EH (cell line): ENCODE measurements at regions not wholly inside any gene's neighbourhood (a gene's known extent, or its start where the extent isn't known, plus 50 kb on each side); places are given as distances from the start of the nearest gene placed in this dataset.
A peak's percentile ranks its signal among the peaks of the same experiment; 100 is the strongest.
"Not testable (repeated sequence)": the region's sequence is repeated elsewhere in the genome, so short reads cannot be mapped to it uniquely, and the experiment has no call there.

Source experiments
- DNase-seq: peaks from one replicate; pipeline ENCODE4 v3.0.0-alpha.2; 2015; ENCODE audit warnings: low read depth

DNA sequence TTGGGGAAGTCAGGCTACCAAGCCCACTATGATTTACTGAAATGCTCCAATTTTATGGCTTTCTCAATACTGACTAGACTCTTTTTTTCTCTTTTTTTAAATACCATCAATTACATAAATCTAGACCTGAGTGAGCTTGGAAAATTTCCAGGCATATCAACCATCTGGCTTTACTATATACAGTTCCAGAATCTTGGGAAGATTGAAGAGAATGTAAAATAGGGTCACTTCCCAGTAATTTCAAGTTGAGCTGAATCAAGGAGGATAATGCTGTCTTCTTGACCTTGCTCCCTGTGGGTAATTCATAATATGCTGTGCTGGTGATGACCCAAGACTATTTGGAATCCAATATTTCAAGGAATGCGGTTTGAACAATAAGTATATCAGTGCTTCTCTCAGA, 108.1 kb downstream of the MAP3K21 start:
- no peak for DNase-seq

GRCh38 chr1:233439721-233440120, 112.2 kb downstream of the MAP3K21 start:
- peak; percentile 3 for DNase-seq

DNA sequence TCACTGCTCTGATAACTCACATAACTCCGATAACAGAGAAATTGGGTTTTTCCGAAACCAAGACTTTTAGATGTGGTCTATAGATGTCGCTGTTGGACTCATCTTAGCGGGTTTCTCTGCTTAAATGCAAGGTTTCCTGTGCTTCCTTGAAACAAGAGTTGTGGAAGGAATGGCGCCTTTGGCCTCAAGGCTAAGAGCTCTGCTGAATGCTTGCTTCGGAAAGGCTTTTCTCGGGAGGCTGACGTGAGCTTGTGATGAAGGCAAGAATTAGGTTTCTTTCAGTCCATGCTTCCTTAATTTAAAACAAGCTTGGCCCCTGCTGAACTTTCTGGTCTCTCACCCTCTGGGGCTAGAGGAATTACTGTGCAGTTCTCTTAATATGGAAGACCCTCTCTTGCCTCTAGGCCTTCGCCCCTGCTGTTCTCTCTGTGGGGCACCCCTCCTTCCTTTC, 113.5 kb downstream of the MAP3K21 start:
- peak; percentile 68 for DNase-seq

DNA sequence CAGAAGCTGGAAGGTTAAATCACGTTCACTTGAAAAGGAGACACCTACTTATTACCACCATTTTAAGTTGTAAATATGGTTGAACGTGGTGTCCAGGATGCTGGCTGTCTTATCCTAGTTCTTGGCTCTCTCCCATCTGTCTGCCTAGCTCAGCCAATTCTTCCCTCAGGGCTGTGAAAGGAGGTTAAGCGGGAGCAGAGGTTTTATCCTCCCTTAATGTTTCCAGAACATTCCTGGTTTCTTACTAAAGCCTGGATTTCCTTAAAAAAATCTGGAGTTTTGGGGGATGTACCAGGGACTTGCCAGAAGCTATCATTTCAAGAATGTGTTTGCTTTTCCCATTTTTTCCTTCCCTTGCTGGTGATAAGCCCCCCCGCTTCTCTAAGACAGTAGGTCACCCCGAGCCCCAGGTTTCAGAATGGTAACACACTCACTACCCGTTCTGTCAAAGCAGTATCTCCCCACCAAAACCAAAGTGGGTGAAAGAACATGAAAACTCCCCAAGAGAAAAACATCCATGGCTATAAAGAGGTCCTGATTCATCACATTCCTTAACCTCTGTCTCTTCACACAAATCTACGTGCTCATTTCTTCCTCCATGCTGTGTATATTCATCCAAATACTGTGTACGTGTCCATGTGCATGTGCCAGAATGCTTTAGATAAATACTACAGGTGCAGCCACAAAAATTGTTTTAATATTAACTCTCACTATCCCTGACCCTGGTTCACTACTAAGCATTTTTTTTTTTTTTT, 114.7 kb downstream of the MAP3K21 start:
- peak; percentile 42 for DNase-seq

DNA sequence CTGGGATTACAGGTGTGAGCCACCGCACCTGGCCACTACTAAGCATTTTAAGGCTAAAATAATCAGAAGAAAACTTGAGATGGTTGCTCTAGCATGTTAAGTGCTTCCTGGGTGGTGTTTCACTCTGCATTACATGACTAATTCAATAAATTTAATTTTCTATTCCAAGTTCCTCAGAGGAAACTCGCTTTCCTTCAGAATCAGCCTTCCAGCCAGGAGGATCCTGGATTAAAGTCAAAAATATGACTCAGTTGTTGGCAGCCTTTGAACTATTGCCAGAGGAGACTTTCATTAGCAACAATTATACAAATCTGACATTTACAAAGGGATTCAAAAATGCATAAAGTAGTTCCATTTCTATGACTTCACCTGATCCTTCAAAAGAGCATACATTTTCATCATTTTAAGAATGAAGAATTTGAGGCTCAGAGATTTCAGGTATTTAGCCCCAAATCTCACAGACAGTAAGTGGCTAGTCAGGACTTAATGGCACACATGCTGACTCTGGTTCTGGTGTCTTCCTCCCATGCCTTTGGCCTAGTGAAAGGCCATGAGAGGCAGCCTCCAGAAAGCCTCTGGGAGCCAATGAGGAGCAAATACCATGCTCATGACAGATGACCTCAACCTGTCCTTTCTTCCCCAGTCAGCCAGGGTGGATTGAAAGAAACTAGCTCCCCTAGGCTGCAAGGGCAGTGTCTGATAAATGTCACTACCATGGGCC, 115.7 kb downstream of the MAP3K21 start:
- peak; percentile 37 for DNase-seq

GRCh38 chr1:233444484-233444883, 117.0 kb downstream of the MAP3K21 start:
- DNase-seq: no peak

DNA sequence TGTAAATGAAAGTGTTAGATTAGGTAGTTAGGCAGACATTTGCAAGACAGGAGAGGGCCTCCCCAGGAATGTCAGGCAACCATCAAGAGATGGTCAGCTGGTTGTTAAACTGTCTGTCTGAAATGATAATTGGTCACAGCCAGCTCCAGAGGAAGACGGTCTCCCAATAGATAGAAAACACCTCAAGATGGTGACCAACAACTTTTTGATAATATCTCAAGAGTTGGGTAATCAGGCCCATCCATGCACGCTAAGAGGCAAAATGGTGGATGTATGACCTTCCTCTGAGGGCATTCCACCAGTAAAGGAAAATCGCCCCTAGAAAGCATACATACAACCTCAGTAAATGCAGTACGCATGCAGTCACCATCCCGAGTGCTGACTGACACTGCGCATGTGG, 118.2 kb downstream of the MAP3K21 start:
- DNase-seq: no peak

DNA sequence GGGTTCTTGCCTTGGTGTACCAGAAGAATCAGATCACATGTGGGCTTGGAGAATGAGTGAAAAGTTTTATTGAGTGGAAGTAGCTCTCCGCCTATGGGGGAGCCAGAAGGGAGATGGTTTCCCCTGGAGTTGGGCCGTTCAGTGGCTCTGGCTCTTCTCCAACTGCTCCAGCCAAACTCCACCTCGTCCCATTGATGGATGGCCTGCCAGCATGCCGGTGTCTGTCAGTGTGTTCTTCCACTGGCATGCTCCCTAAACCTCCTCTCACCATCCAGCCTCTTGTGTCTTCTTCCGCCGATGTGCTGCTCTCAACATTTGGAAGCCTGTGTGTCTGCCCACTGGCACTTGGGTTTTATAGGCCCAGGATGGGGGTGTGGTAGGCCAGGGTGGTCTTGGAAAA, 119.4 kb downstream of the MAP3K21 start:
- no peak for DNase-seq

GRCh38 chr1:233448109-233448689, 120.7 kb downstream of the MAP3K21 start:
- DNase-seq: no peak

DNA sequence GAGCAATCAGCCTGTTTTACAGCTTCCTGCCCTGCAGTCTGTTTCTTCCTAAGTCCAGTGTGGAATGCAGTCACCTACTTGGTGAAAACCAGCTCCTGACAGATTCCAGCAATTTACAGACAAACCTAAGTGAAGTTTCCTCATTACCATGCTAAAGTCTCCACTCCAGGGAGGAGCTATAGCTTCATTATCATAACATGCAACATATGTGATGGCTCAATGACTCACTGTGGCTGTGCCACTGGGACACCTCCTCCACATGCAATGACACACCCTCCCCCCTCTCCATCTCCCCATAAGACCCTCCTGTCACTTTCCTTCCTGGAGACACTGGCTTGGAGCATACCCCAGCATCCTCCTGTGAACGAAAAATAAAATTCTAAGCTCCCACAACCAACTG, 125.2 kb downstream of the MAP3K21 start:
- no peak for DNase-seq

- no peak for DNase-seq
Observed at GRCh38 chr1:233453433-233454200, 126.1 kb downstream of the MAP3K21 start.

GRCh38 chr1:233459470-233459945, 132.0 kb downstream of the MAP3K21 start:
- DNase-seq: no peak

- no peak for DNase-seq
Observed at GRCh38 chr1:233459968-233460367, 132.4 kb downstream of the MAP3K21 start.

DNA sequence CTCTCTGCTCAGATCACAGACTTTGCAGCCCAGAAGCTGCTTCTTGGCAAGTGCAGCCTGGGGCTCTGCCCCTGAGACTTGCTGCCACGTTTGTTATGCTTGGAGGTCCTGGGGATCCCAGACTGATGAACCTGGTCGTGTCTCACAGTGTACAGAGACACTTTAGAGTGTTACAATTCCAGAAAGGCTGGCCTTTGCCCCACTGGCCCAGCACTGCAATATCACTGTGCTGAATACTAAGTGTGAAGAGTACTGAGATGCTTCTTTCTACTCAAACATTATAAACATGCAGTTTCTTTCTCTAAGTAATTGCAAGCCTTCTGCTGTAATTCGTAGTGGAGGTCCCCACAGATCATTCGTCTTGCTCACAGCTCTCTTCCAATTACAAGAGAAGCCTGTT, 133.2 kb downstream of the MAP3K21 start:
- no peak for DNase-seq

DNA sequence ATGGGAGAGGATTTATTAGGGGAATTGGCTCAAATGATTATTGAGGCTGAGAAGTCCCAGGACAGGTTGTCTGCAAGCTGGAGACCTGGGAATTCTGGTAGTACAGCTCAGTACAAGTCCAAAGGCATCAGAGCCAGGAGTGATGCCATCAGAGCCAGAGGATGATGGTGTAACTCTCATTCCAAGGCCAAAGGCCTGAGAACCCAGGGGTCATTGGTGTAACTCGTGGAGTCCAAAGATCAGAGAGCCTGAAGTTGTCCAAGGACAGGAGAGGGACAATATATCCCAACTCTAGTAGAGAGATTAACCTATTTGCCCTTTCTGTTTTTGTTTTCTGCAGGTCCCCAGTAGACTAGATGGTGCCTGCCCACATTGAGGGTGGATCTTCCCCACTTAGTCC, 134.3 kb downstream of the MAP3K21 start:
- no peak for DNase-seq

DNA sequence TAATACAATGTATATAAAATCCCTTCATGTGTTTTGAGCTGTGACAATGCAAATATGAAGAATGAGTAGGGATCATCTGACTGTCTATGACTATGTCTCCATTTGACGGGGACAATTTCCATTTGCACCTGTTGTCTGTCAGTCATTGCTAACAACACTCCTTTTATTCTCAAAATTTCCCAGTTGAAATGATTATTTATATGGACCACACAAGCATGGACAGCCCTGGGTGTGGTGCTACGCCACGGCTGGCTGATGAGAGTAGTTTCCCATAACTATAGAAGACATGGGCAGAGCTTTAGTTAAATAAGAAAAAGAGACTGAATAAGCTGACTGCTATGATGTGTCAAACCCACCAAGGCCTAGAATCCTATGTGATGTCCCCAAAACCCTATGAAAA, 135.8 kb downstream of the MAP3K21 start:
- DNase-seq: no peak

GRCh38 chr1:233465745-233466343, 138.3 kb downstream of the MAP3K21 start:
- DNase-seq: no peak

DNA sequence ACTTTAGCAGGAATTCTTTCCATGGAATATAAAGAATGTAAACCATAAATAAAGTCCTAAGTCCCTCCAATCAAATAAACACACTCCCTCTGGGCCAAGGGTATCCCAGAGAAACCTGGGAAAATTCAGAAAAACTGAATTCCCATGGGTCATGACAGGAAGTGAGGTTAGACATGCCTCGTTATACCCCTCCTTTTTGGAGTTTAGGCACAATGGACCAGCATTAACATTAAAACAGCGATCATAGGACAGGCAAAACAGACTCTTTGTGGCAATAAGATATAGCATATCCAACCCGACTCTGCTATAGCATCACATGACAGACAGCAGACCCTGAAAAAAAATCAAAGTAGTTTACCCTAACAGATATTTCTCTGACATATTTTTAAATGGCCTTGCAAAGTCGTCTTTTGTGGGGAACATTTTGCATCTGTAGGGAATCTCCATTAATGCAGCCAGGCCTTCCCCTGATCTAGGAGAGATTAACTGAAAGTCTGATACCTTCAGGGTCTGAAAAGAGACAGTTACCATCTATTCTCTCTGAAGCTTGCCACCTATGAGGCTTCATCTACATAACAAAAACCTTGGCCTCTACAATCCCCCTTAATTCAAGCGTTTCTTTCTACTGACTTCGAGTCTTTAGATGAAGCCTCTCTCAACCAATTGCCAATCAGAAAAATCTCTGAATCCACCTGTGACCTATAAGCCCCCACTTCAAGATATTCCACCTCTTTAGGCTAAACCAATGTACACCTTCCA, 143.0 kb upstream of the KCNK1 start:
- DNase-seq: no peak

DNA sequence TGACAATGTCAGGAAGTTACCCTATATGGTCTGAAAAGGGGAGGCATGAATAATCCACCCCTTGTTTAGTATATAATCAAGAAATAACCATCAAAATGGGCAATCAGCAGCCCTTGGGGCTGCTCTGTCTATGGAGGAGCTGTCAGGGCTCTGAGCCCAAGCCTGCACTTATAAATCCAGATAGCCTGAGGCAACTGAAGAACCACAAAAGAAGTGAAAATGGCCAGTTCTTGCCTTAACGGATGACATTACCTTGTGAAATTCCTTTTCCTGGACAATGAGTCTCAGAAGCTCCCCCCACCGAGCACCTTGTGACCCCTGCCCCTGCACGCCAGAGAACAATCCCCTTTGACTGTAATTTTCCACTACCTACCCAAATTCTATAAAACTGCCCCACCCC, 142.1 kb upstream of the KCNK1 start:
- DNase-seq: not testable (repeated sequence)

DNA sequence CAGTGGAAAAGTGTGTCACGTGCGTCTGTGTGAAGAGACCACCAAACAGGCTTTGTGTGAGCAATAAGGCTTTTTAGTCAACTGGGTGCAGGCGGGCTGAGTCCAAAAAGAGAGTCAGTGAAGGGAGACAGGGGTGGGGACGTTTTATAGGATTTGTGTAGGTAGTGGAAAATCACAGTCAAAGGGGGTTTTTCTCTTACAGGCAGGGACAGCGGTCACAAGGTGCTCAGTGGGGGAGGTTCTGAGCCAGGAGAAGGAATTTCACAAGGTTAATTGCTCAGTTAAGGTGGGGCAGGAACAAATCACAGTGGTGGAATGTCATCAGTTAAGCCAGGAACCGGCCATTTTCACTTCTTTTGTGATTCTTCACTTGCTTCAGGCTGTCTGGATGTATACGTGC, 141.1 kb upstream of the KCNK1 start:
- not testable (repeated sequence) for DNase-seq

DNA sequence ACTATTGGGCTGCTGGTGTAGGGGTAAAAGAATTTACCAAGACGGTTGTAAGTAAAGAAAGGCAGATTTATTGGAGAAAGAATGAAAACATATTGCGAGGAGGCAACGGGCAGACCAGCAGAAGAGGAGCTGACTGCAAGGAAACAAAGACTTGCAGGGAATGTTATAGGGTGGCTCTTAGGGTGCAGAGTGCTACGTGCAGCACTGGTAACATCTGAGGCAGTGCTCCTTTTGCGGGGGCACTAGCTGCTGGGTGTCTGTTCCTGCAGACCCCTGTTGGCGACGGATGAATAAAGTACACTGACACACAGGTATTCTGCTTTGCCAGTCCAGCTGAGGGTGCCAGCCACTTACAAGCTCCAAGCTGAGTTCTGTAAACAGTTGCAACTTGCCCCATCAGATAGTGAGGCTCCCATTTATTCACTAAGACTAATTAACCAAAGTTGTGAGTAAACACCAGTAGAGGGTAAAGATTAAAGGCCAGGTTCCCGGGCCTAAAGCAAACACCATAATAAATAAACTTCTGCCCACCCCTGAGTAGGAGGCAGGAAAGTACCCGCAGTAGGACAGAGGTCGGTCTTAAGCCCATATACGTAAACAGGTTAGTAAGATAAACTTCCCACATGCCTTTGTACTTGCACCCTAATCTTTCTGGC, 140.2 kb upstream of the KCNK1 start:
- DNase-seq: no peak
